NCI-H524 treated with DMSO at 0.1 percent for 48 hours (cell line): ENCODE measurements at regions not wholly inside any gene's neighbourhood (a gene's known extent, or its start where the extent isn't known, plus 50 kb on each side); places are given as distances from the start of the nearest gene placed in this dataset.
A peak's percentile ranks its signal among the peaks of the same experiment; 100 is the strongest.

Source experiments
- DNase-seq: peaks from one replicate; lab custom pipeline; 2025; lab: John Stamatoyannopoulos, UW

- DNase-seq: no peak
Observed at GRCh38 chr2:120587997-120588336, 147.7 kb upstream of the GLI2 start.

DNA sequence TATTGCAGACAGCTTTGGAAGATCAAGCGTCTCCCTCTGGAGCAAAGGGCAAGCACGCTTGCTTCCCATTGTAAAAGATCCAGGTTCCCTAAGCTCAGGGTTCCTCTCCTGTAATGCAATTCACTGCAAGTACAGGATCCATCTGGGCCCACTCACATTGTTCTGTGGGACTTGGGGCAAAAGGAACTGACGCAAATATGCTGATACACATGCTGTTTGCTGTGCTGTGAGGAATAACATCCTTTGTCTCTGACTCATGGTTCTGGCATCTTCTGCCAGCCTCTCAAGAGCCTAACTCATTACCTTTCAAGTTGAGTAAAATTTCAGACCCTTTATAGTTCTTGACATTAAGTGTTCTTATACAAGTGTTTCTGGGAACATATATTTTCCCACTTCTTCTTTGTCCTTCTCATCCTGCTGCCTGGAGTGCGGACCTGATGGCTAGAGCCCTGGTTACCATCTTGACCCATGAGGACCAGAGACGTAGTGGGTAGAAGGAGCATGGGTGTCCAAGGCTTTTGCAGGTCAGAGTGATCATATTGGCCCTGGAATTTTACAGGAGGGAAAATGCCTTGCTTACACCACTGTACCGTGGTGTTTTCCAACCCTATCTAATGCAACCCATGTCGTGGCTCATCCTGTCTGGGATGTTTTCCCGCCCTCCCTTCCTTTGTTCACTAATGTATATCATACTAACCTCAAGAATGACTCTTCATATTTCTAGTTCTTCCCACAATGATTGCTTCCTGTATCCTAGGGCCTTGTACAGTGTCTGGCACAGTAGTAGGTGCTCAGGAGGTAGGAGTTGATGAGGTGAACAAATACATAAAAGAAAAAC lies 145.7 kb upstream of the GLI2 start:
- DNase-seq: no peak

GRCh38 chr2:120590841-120591240 lies 144.8 kb upstream of the GLI2 start:
- peak; percentile 57 for DNase-seq

DNA sequence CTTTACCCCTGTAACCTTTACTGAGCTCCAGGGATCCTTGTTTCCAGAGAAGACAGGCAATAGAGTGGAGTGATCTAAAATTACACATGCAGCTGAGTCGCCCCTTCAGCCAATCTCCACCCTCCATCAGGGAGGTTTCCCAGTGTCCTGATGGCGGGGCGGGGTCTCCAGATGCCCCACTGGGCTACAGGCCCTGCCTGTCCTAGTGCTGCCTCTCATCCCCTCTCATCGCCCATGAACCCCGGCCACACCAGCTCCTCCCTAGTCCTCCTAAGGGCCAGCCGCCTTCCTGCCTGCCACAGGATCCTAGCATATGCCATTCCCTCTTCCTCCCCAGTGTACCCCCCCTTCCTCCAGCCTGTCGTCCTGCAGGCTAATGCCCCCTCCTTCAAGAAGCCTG lies 144.1 kb upstream of the GLI2 start:
- no peak for DNase-seq

- DNase-seq: no peak
Observed at GRCh38 chr2:120592084-120592483, 143.6 kb upstream of the GLI2 start.

GRCh38 chr2:120593921-120594686 lies 141.6 kb upstream of the GLI2 start:
- no peak for DNase-seq

GRCh38 chr2:120594856-120595685 lies 140.6 kb upstream of the GLI2 start:
- no peak for DNase-seq

DNA sequence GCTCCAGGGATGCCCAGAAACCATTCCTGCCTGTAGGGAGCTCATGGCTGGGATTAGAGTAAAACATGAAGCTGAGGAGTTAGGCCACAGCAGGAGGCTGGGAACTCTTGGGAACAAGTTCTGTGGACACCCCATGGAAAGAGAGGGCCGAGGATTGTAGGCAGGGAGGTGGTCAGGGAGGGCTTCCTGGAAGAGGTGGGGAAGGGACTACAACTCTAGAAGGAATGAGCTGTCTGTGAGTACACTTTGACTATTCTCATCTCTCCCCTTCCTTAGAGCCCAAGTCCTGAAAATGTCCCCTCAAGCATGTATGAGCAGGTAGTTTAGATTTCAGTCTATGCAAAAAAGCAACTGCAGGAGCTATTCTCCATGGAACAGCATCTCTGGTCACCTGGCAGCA lies 139.9 kb upstream of the GLI2 start:
- no peak for DNase-seq

DNA sequence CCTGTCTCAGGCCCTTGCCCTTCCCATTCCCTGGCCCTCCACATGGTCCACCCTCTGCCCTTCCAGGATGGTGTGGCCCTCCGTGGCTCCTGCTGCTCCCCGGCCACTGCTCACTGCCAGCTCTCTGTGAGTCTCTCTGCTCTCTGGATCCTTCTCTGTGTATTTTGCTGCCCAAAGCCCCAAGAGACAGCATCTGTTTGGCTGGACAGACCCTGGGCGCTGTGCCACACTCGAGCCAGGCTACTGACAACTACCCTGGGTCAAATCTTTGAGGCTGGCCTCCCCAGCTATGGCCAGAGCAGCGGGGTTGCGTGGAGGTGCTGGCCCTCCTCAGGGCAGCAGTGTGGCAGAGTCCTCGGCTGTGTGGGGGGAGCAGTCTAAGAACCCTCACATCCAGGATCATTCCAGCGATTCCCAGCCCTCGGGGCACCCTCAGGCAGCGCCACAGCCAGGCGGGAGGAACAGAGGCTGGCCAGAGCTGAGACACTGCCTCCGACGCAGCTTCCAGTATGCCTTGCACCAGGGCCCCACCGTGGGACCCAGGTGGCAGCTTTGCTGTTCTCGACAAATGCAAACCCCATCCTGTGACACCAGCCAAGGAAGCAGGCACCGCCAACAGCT lies 139.4 kb upstream of the GLI2 start:
- no peak for DNase-seq

GRCh38 chr2:120596990-120597594 lies 138.6 kb upstream of the GLI2 start:
- DNase-seq: no peak

GRCh38 chr2:120597595-120598193 lies 138.0 kb upstream of the GLI2 start:
- no peak for DNase-seq

- no peak for DNase-seq
Observed at GRCh38 chr2:120598416-120598815, 137.3 kb upstream of the GLI2 start.

DNA sequence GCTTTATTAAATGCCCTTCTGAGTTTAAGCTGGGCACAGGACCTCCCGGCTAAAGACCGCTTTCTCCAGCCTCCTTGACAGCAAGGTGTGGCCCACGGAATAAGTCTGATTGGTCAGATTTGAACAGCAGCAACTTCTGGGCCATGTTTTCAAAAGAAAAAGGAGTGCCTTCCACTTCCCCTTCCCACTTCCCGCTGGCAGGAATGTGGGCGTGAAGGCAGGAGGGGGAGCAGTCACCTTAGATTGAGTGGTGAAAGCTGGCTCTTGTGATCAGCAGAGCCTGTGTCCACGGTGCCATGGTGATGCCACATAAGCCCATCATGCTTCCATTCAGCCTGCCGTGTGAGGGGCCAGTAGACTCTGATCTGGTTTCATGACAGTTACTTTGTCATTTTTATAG lies 136.6 kb upstream of the GLI2 start:
- DNase-seq: no peak

GRCh38 chr2:120599656-120600055 lies 136.0 kb upstream of the GLI2 start:
- DNase-seq: no peak

DNA sequence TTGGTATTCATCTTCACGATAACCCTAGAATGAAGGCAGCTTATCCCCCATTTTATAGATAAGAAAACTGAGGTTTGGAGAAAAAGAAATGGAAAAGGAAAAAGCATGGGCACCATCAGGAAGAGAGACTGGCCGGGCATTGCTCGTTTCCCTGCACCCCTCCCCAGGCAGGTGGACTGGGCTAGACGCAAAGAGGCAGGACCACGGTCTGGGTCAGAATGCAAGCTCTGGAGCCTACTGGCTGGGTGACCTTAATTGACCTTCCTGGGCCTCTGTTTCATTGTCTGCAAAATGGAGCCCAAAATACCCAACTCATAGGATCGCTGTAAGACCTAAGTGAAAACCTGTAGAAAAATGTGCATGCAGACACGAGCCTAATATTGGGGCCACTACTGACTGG lies 135.3 kb upstream of the GLI2 start:
- no peak for DNase-seq

- DNase-seq: no peak
Observed at GRCh38 chr2:120600786-120601185, 134.9 kb upstream of the GLI2 start.

DNA sequence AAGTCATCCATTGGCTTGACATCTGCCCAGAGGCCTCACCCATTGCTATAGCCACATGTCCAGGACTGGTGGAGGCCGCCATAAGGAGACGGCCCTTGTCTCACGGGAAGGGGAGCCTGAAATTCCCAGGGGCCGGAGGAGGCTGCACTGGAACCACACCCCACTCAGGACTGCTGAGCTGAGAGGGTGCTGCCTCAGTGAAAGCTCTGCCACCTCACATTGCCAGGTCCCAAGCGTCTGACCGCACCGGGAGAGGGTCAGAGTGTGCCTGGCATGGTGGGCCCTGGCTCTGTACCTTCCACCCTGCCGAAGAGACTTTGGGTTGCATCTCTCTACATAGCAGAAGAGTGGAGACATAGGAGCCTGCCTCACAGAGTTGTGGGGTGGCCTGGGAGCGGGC lies 134.1 kb upstream of the GLI2 start:
- DNase-seq: no peak

GRCh38 chr2:120602251-120602650 lies 133.4 kb upstream of the GLI2 start:
- DNase-seq: no peak

DNA sequence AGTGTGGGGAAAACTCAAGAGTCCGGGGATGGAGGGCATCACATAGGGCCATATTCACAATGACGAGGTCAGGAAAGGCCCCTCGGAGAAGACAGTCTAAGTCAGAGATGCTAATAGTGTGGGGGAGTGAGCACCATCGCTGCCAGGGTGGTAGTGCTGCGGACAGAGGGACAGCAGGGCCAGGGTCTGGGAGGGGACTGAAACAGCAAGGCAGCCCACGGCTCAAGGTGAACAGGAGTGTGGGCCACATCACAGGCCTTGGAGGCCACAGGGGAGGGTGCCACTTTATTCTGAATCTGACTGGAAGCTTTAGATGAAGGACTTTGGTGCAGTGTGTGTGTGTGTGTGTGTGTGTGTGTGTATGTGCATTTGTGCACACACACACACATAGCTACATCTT lies 130.9 kb upstream of the GLI2 start:
- no peak for DNase-seq

DNA sequence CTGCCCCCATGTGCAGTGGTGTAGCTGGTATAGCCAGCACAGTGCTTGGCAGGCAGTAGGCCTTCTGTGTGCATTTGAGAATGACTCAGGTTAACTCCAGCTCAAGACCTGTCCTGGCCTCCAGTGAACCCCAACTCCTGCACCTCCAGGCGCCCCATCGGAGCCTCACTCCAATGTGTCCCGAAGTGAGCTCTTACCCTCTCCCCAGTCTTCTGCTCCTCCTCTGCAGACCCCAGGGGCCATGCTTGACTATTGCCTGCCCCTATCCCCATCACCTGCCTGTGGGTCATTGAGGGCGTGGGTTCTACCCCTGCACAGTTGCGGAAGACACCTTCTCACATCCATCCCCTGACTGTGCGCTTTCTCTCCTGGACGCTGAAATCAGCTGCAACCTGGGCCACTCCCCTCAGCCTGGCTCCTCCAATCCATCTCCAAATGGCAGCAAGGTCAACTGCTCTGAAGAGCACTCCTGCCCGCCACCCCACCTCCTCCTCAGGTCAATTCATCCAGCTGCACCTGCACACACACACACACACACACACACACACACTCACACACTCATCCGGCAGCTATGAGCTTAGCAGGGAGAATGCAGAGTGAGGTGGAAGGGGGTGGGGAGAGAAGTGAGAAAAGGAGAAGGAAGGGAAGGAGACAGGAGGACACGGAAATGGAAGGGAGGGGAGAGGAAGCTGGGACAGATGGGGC lies 130.3 kb upstream of the GLI2 start:
- DNase-seq: no peak

DNA sequence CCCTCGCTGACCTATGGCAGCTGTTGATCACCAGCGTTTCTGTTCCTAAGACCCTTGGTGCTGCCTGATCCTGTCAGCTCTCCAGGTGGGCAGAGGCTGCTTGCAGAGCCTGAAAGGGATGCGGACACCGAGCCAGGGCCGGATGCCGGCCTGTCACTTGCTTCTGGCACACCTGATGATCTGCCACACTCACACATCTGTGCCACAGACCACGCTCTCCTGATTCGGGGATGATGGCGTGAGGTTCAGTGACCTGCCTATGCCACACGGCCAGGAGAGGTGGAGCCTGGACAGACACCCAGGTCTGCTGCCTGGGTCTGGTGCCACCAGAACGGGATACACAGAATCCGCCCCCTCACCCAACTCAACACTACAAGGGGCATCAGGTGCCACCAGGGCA lies 129.4 kb upstream of the GLI2 start:
- no peak for DNase-seq
